ENCODE measurements at regions not wholly inside any gene's neighbourhood (a gene's known extent, or its start where the extent isn't known, plus 50 kb on each side); places are given as distances from the start of the nearest gene placed in this dataset.

DNA sequence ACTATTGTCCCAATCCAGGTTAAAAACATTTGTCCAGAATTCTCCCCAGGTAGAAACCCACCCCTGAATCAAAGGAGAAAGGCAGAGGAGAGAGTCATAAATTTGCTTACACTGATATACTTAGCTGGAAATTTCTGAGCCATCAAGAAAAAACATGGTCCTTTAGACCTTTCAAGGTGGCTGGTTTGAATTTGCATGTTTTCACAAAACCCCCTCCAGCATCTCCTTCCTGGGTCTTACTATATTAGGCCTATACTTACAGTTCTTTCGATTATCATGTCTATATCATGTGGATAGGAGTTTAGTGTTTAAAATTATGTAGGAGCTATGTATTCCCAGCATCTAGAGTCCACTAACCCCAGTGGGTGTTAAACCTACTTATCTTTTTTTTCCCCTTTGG is 178.2 kb downstream of the PLPP3 start:
- H3K4me3 ChIP-seq (replicated peaks in 1 of 3; ENCODE audit: insufficient read depth in 1 of 3, low read depth in 2 of 3, low read length in 3 of 3) = no peak overlapping the region
- no peak overlapping the region for H2AFZ ChIP-seq (ENCODE audit: low read length)
- no peak for FAIRE-seq
- WGBS (ENCODE audit: low lambda C conversion rate) = 29% methylated on average over 1 of the region's 1 CpG
- ChIA-PET POLR2A (no interaction called here), CTCF (ENCODE audit: low intra/inter-chr PET ratio, low total read pairs) (no interaction called here)
- BruUV-seq (replicated peaks) = no TSS peak
- no peaks in the 10 kb centered on the region for H3K9me3 ChIP-seq (ENCODE audit: low read length)
- no peaks in the 10 kb centered on the region for H4K20me1 ChIP-seq (ENCODE audit: insufficient read depth, low read length)
- no peak overlapping the region for H3K9ac ChIP-seq (ENCODE audit: insufficient read depth, low read depth, low read length)
- in situ Hi-C loops (cut with HindIII; ENCODE audit: extremely low pct_ligation_motif_present, low pct_unique_long_range_greater_than_20kb) (no loop called here), intact Hi-C loops (cut with micrococcal nuclease; ENCODE audit: unreplicated experiment) (no loop called here)
- no peaks in the 10 kb centered on the region; the same call in 1 of the 2 replicates for H3K4me1 ChIP-seq (ENCODE audit: insufficient read depth, low read length)
- no peak for ATAC-seq
- TF ChIP-seq SOX6 (IDR thresholded peaks at IDR 0.05) (no peak), SOX6 (CRISPR knock-in tag; IDR thresholded peaks at IDR 0.05) (no peak), ZNF546 (CRISPR knock-in tag; conservative IDR thresholded peaks at IDR 0.05) (no peak), ZFP62 (CRISPR knock-in tag; IDR thresholded peaks at IDR 0.05) (no peak), ZBTB42 (CRISPR knock-in tag; IDR thresholded peaks at IDR 0.05) (no peak), ZNF605 (CRISPR knock-in tag; IDR thresholded peaks at IDR 0.05) (no peak), PCBP2 (optimal IDR thresholded peaks at IDR 0.05; ENCODE audit: low read depth, low read length, poor library complexity, severe bottlenecking) (no peak)
- TF ChIP-seq, protein P1, sequence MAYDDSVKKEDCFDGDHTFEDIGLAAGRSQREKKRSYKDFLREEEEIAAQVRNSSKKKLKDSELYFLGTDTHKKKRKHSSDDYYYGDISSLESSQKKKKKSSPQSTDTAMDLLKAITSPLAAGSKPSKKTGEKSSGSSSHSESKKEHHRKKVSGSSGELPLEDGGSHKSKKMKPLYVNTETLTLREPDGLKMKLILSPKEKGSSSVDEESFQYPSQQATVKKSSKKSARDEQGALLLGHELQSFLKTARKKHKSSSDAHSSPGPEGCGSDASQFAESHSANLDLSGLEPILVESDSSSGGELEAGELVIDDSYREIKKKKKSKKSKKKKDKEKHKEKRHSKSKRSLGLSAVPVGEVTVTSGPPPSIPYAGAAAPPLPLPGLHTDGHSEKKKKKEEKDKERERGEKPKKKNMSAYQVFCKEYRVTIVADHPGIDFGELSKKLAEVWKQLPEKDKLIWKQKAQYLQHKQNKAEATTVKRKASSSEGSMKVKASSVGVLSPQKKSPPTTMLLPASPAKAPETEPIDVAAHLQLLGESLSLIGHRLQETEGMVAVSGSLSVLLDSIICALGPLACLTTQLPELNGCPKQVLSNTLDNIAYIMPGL (CRISPR knock-in tag; IDR thresholded peaks at IDR 0.05; ENCODE audit: borderline replicate concordance in 1 of 2, low read depth in 1 of 2) = no peak
- no peaks in the 10 kb centered on the region for H3K27me3 ChIP-seq (ENCODE audit: control insufficient read depth in 1 of 2, insufficient read depth in 2 of 2, low read length in 2 of 2)
- DNase-seq (ENCODE audit: low spot score) = no peak
- no peaks in the 10 kb centered on the region for H3K36me3 ChIP-seq (replicated peaks in 1 of 2; ENCODE audit: control insufficient read depth in 1 of 2, insufficient read depth in 2 of 2, low read length in 2 of 2)
- H3K27ac ChIP-seq (ENCODE audit: extremely low read length, insufficient read depth, low read length) = no peak overlapping the region
- H3K4me2 ChIP-seq (ENCODE audit: low read depth, low read length) = no peak overlapping the region
- no peaks in the 10 kb centered on the region for H3K79me2 ChIP-seq (ENCODE audit: insufficient read depth, low read length)

- Histone ChIP-seq H3K9ac (ENCODE audit: insufficient read depth, low read depth, low read length) (no peak overlapping the region), H3K36me3 (replicated peaks in 1 of 2; ENCODE audit: control insufficient read depth in 1 of 2, insufficient read depth in 2 of 2, low read length in 2 of 2) (no peaks in the 10 kb centered on the region), H3K27me3 (ENCODE audit: control insufficient read depth in 1 of 2, insufficient read depth in 2 of 2, low read length in 2 of 2) (no peaks in the 10 kb centered on the region), H3K4me3 (replicated peaks in 1 of 3; ENCODE audit: insufficient read depth in 1 of 3, low read depth in 2 of 3, low read length in 3 of 3) (no peak overlapping the region), H2AFZ (ENCODE audit: low read length) (no peak overlapping the region), H3K4me1 (ENCODE audit: insufficient read depth, low read length) (no peaks in the 10 kb centered on the region; the same call in 1 of the 2 replicates), H3K27ac (ENCODE audit: extremely low read length, insufficient read depth, low read length) (no peak overlapping the region), H3K79me2 (ENCODE audit: insufficient read depth, low read length) (no peaks in the 10 kb centered on the region), H3K9me3 (ENCODE audit: low read length) (no peaks in the 10 kb centered on the region), H3K4me2 (ENCODE audit: low read depth, low read length) (no peak overlapping the region), H4K20me1 (ENCODE audit: insufficient read depth, low read length) (no peaks in the 10 kb centered on the region)
- POLR2A ChIA-PET = no interaction called here
- FAIRE-seq (no peak), DNase-seq (ENCODE audit: low spot score) (no peak), ATAC-seq (no peak)
- CTCF ChIA-PET (ENCODE audit: low intra/inter-chr PET ratio, low total read pairs) = no interaction called here
- in situ Hi-C loops (cut with HindIII; ENCODE audit: extremely low pct_ligation_motif_present, low pct_unique_long_range_greater_than_20kb) (no loop called here), intact Hi-C loops (cut with micrococcal nuclease; ENCODE audit: unreplicated experiment) (no loop called here)
- BruUV-seq (replicated peaks) = no TSS peak
- TF ChIP-seq POLR2A (IDR thresholded peaks at IDR 0.05; ENCODE audit: insufficient read depth in 1 of 2, low read depth in 2 of 2, low read length in 2 of 2) (no peak), E2F2 (CRISPR knock-in tag; IDR thresholded peaks at IDR 0.05; ENCODE audit: borderline replicate concordance) (no peak), CC2D1A (CRISPR knock-in tag; IDR thresholded peaks at IDR 0.05) (no peak), TP53 (CRISPR knock-in tag; conservative IDR thresholded peaks at IDR 0.05) (no peak), ZNF782 (CRISPR knock-in tag; IDR thresholded peaks at IDR 0.05; ENCODE audit: borderline replicate concordance) (no peak)
These were observed 178.8 kb downstream of the PLPP3 start for GRCh38 chr1:56400526-56400925.
